SHP77 (cell line): ENCODE measurements at regions not wholly inside any gene's neighbourhood (a gene's known extent, or its start where the extent isn't known, plus 50 kb on each side); places are given as distances from the start of the nearest gene placed in this dataset.
A peak's percentile ranks its signal among the peaks of the same experiment; 100 is the strongest.
"Not testable (repeated sequence)": the region's sequence is repeated elsewhere in the genome, so short reads cannot be mapped to it uniquely, and the experiment has no call there.

ENCODE experiments used
- DNase-seq, 2 experiments: peaks; one replicate each; lab custom pipeline; 2025; lab: John Stamatoyannopoulos, UW

DNA sequence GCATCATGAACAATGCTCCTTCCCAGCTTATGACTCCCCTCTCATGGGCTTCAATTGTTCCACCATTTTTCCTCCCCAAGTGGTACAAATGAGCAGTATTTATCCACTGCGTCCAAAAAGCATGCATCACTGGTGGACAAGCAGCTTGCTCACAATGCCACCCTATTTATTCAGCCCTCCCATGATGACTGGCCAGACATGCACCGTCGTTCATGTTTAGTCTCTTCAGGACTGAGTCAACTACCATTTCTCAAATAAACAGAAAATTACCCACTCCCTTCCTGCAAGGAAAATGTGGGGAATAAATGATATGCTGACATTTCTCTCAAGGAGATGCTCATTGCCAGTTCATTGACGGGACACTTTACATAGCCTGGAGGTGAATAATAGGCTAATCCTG lies 300.4 kb downstream of the C6orf118 start:
- DNase-seq, result no peak

DNA sequence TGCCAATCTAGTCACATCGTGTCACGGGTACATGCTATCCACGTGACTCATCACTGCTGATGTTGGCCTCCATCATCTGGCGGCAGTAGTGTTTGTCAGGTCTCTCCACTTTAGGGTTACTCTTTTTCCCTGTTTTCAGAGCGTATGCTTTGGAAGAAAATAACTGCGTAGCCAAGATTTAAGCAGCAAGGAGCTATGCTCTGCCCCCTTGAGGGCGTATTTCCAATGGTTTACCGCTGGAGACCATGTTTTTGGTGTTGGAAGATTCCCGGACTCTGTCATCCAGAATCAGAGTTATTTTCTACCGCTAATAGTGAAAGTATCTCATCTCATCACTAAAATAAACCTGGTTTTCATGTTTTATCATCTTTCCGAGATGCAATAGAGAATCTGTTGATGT lies 306.5 kb downstream of the C6orf118 start:
- no peak for DNase-seq

DNA sequence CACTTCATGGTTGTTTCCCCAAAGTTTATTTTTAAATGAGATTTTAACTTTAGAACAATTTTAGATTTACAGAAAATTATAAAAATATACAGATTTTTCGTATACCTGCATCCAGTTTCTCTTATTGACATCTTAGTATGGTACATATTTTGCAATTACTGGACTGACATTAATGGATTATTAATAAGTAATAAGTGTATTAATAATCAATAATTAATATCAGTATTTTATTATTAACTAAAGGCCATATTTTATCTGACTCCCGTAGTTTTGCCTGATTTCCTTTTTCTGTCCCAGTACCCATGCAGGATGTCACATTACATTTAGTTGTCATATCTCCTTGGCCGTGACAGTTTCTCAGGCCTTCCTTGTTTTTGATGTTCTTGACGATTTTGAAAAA lies 307.0 kb downstream of the C6orf118 start:
- DNase-seq, result no peak

DNA sequence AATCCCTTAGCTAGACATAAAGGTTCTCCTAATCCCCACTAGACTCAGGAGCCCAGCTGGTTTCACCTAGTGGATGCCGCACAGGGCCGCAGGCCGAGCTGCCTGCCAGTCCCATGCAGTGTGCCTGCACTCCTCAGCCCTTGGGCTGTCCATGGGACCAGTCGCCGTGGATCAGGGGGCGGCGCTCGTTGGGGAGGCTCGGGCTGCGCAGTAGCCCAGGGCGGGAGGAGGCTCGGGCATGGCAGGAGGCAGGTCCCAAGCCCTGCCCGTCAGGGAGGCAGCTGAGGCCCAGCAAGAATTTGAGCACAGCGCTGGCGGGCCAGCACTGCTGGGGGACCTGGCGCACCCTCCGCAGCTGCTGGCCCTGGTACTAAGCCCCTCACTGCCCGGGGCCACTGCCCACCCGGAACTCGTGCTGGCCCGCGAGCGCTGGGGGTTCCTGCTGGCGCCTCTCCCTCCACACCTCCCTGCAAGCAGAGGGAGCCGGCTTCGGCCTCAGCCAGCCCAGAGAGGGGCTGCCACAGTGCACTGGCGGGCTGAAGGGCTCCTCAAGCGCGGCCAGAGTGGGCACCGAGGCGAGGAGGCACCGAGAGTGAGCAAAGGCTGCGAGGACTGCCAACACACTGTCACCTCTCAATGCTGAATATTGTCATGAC lies 307.8 kb downstream of the C6orf118 start:
- no peak for DNase-seq

DNA sequence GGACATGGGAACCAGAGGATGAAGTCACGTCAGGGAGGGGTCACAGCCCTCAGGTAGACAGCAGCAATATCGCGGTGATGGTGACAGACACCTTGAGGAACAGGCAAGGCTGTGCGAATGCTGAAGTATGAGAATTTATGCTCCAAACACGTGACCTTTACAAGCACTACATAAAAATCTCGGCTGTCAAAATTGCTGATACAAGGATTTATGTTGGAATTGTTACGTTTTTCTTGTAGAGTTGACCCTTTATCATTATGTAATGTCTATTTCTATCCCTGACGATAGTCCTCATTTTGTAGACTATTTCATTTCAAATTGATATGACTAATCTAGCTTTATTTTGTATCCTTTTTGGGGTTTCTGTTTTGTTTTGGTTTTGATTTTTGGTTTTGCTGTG lies 311.1 kb downstream of the C6orf118 start:
- DNase-seq, result no peak

DNA sequence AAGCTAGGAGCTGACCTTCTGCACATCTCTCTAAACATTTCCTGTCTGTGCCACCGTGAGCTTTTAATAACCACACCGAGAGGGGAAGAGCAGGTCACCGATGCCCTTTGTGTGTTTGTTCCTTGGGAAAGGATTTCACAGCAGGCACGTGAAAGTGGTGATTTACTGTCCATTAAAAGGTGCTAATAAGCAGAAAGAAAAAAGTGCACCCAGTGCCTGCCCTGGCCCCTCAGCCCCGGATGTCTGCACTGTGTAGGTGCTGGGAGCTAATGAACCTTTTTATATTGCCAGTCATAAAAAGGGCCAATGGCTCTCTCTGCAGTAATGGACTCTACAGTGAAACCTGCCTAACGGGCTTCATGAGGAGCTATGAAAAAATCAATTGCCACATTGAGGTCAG lies 312.6 kb downstream of the C6orf118 start:
- no peak for DNase-seq

DNA sequence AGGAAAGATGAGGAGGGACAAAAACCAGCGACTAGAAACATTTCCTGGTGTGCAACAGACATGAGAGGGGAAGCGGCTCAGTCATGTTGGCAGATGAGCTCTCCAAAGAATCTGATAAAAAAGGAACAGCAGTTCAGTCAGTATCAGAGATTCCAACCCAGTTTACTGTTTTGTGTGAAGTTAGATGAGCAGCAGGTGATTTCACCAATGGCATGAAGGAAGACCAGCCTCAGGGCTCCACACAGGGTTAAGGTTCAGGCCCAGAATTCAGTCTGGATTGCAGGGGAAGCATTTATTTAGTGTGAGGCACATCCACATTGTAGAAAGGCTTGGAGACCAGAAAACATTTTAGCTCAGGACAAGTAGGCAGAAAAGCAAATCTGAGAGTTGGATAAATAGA lies 317.8 kb downstream of the C6orf118 start:
- DNase-seq, result no peak

DNA sequence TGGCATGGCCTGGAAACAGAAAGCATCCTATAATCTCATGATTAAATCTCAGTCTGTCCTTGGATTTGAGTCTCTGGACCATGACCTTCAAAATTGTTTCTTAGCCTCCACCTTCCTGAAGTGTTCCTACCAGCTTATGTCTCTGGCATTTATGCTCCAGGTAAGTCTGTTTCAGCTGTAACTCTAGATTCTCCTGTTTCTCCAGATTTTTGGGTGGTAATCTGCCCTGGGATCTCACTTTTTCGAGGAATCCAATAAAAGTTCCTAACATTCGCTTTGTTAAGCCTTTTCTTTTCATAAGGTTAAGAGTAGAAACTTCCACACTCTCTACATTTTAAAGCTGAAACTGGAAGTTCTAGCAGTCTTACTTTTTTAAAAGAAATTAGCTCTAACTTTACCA lies 318.5 kb downstream of the C6orf118 start:
- no peak for DNase-seq

DNA sequence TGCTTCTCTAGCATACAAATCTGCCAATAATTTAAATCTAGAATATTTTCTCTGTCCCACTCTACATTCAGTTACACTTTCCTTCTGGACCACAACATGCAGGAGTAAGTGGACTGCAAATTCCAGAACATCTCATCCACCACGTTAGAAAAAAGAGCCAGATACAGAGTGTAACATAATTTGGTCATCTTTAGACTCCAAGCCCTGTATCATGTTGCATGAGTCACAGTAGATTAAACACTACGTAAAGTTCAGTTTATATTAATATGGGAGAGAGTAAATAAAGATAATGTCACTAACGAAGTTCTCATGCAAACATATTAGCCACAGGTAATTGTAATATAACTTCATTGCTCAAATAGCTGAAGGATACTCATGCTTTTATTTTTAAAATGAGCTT lies 327.0 kb downstream of the C6orf118 start:
- no peak for DNase-seq

DNA sequence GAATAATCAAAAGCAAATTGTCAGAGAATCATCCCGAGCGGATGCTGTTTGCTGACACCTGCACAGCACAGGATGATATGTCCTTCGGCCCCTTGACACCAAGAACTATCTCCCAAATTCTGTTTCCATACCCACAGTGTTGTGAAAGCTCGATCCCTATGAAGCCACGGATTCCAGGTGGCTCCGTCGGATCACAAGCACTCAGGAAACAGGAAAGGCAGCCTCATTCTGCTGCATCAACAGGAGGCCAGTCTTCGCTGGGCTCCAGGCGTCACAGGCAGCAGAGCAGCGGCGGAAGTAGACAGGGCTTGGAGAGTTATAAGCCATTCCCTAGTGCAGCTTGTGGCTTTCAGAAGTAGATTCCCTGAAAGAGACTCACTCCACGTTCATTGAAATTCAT lies 342.3 kb downstream of the C6orf118 start:
- no peak for DNase-seq

DNA sequence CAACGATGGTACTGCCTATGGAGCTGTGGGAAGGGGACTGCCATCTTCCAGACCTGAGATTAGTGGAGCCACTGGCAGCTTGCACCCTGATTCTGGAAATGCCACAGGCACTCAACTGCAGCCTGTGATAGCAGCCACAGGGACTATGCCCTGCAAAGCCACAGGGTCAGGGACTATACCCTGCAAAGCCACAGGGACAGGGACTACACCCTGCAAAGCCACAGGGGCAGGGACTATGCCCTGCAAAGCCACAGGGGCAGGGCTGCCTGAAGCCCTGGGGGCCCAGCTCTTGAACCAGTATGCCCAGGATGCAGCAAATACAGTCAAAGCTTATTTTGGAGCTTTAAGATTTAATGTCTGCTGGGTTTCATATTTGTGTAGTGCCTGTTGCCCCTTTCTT lies 346.6 kb downstream of the C6orf118 start:
- DNase-seq, result no peak

DNA sequence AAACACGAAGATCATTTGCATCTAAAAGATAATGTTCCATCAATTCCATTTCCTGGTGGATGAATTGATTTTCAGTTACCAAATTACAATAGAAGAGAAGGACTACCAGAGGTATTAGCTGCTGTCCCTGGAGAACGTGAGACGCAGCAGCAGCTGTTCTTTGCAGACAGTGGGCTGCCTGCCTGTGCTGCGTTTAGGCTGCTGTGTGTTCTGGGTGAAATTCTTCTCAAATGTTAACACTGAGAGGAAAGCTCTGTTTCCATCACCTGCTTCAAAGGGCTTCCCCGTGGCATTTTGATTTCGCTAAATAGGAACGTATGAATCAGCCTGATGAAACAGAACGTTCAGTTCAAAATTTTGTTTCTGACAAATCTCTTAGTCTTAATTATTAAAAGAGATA lies 362.2 kb downstream of the C6orf118 start:
- DNase-seq, result no peak

DNA sequence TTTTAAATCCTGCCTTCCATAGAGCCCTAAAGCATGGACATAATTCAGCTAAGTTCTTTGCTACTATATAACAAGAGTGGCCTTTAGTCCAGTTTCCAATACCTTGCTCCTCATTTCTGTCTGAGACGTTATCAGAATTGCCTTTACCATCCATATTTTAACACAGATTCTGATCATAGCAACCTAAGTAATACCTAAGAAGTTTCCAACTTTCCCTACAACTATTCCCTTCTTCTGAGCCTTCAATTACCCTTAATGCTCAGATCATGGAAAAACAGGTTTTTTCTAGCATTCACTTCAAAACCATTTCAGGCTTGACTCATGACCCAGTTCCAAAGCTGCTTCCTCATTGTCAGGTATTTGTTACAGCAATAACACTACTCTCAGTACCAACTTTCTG lies 367.1 kb downstream of the C6orf118 start:
- no peak for DNase-seq

DNA sequence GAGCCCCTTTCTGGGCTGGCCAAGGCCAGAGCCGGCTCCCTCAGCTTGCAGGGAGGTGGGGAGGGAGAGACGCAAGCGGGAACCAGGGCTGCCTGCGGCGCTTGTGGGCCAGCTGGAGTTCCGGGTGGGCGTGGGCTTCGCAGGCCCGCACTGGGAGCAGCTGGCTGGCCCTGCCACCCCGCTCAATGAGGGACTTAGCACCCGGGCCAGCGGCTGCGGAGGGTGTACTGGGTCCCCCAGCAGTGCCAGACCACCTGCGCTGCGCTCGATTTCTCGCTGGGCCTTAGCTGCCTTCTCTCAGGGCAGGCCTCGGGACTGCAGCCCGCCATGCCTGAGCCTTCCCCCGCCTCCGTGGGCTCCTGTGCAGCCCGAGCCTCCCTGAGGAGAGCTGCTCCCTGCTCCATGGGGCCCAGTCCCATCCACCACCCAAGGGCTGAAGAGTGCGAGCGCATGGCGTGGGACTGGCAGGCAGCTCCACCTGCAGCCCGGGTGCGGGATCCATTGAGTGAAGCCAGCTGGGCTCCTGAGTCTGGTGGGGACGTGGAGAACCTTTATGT lies 376.1 kb downstream of the C6orf118 start:
- DNase-seq, result not testable (repeated sequence)

DNA sequence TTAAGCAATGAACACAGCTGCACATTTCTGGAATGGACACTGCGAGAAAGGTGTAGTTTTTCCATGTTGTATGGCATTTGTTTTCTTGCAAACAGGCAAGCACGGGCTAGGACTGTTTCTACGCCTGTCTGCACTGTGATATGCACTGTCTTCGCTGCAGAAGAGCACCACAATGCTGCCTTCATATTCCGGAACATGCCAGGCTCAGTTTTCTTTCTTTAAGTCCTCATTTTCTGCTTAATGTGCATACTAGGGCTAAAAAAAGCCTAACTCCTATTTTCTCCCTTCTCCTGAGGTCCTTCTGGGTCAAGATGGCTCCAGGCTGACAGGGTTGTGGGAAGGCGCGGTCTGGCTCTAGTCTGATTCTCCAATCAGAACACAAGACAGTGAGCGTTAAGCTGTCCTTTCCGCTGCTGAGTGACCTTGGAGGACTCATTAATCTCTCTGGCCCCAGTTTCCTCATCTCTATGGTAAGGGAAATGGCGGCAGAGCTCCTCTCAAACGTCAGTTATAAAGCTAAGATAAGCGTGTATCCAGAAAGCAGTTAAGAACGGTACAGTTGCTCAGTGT lies 379.9 kb downstream of the C6orf118 start:
- DNase-seq, result peak; percentile 34 to 43

DNA sequence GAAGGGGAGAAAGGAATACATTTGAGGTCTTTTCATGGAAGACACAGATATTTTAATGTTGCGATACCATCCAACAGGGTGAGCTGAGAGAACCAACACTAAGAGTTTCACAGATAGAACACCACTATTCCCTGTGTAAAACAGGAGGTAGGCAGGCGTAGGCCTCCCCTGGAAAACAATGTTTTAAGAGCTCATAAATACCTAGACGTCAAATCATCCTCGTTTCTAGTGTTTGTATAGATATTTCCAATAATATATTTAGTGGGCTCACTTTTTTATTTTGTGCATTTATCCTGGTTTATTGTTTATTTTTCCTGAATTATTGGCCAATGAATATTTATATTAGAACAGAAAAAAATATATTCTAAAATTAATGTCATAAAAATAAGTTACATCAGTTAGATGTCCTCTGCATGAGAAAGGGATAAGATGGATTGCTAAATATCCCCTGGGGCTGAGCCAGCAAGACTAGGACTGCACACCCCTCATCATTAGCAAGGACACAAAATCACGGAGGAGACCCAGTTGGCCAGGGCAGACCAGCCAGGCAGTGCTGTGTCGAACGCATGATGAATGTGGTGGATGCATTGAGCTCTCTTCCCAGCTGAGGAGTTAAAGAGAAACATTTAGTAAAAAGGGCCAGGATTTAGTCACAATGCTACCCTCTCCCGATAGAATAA lies 380.5 kb downstream of the C6orf118 start:
- DNase-seq, result no peak

DNA sequence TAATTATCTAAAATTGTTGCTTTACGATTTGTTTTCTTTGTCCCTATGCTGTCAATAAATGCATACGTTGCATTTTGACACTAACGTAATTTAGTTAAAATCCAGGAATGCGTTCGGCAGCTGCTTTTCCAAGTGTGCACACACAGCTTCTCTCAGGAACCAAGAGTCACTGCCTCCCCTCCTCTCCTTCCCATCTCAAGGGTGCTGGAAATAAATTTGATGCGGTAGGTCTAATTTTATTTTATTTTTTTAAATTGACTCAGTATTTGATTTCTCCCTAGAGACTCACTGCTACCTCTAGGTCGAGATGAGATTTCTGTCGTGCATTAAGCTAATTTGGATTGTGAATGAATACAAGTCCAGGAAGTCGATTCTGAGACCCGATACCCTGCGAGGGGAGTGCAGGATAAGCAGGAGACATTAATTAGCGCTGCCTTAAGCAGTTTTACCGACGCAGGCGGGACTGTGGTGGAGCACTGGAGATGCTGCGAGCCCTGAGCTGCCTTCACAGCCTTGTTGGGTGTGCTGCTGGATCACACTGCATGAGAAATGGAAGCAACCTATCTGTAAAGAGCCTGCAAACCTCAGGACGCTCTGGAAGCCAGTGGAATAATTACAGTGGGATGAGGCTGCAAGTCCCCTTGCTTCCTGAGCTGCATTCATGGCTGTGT lies 381.2 kb downstream of the C6orf118 start:
- DNase-seq, result no peak

DNA sequence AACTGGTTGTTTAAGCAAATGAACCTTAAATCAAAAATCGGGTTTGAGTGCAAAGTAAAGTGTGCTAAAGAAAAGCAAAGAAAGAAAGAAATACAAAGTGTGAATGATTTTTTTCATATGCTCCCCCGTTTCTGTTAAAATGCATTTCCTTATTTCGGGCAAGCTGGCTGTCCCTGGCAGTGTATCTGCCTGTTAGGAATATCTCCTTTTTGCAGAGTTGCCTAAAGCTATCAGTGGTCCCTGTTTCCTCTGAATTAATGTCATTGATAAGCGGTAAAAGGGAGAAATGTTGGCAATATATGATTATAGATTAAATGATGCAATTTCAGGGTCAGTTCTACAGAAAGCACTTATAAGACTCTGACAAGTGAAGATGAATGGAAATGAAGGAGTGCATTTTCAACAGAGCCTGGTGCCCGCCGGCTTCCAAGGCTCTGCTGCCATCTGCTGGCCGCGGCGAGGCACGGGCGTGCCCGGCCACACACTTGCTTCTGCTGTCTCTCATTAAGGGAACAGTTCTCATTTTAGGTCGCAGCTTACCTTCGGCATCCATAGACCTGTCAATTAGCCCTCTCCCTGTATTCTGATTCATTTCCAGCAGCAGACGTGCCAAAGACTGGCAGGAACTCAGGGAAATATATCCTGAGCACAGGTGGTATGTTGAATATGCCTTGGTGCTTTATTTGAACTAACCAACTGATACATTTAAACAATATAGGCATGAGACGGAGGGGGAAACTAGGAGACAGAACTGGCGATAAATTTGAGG lies 381.9 kb downstream of the C6orf118 start:
- DNase-seq, result peak; percentile 27 to 57

DNA sequence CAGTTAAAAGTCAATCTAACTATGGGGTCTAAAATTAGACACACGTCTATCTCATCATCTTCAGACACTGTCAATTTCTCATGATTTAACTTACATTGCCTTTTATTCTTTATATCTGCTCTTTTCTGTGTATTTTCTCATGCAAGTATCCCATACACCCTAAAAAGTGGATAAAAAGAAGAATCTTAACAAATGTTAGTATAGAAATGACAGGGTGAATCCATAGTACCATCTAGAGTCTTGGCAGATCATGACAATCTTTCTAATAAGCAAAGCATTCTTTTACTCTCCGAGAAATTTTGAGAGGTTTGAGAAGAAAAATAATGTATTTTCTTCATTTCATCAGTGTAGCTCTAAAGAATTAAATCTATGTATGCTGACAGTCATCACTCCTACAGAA lies 382.7 kb downstream of the C6orf118 start:
- no peak for DNase-seq

DNA sequence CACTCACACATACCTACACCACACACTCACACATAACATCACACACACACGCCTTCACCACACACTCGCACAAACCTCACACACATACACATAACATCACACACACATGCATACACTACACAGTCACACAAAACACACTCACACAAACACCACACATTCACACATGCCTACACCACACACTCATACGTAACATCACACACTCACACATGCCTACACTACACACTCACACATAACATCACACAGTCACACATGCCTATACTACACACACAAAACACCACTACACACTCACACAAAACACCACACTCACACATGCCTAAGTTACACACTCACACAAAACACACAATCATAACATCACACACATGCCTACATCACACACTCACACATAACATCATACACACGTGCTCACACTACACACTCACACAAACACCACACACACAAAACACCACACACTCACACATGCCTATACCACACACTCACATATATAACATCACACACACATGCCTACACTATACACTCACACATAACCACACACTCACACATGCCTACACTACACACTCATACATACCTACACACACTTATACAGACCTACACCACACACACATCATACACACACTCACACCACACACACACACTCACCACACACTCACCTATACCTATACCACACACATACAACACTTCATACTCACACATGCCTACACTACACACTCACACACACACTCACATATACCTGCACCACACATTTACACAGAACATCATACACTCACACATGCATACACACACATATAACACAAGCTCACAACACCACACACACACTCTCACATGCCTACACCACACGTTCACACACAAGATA lies 383.5 kb downstream of the C6orf118 start:
- no peak for DNase-seq

DNA sequence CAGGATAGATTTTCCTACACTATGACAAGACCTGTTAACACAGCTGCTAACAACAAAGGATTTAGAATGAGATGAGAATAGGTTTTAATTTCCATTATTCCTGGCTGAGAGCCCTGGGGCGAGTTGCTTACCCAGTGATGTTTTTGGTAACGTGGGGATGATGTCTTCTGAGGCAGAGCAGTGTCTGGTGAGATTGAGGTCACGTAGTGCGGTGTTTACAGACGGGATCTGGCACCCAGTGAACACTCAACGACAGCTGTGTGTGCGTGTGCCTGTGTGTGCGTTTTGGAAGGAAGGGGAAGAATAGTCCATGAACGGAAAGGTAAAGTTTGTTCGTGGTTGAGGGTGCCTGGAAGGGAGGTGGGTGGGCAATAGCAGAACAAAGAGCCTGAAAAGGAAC lies 384.7 kb downstream of the C6orf118 start:
- no peak for DNase-seq
